ENCODE measurements at regions not wholly inside any gene's neighbourhood (a gene's known extent, or its start where the extent isn't known, plus 50 kb on each side); places are given as distances from the start of the nearest gene placed in this dataset.

DNA sequence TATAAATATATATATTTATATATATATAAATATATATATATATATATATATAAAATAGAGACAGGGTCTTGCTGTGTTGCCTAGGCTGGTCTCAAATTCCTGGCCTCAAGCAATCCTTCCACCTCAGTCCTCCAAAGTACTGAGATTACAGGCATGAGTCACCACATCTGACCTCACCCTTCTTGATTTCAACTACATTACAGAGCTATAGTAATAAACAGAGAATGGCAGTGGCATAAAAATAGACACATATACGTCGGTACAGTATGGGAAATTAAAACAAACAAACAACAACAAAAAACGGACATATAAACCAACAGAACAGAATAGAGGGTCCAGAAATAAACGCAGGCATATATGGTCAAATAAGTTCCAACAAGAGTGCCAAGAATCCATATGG is 77.6 kb upstream of the PPP1R3A start:
- TF ChIP-seq POLR2A (IDR thresholded peaks at IDR 0.05; ENCODE audit: low read depth, low read length), result no peak
- no peak for TF ChIP-seq TAF1 (IDR thresholded peaks at IDR 0.05; ENCODE audit: borderline replicate concordance, low read depth, low read length)
- TF ChIP-seq POLR2AphosphoS5 (IDR thresholded peaks at IDR 0.05; ENCODE audit: low read depth, low read length), result no peak
